Mucosa of descending colon (tissue), 3 donors: ENCODE measurements at regions not wholly inside any gene's neighbourhood (a gene's known extent, or its start where the extent isn't known, plus 50 kb on each side); places are given as distances from the start of the nearest gene placed in this dataset.

Source experiments
- ATAC-seq: fragments of 200-7000 bp; cut with Tn5 transposase; one replicate; pipeline ENCODE4 v1.9.1; 2020; ENCODE audit warnings: mild to moderate bottlenecking, moderate library complexity
- DNase-seq, 3 donors: peaks; one replicate each; pipeline ENCODE4 v3.0.0-alpha.2; 2020
- H3K36me3 ChIP-seq: fragments of 200-600 bp; one replicate; pipeline ENCODE4 v1.8.0; 2021; ENCODE audit warnings: low read depth, mild to moderate bottlenecking
- H3K4me1 ChIP-seq: fragments of 200-600 bp; one replicate; pipeline ENCODE4 v1.8.0; 2021; ENCODE audit warnings: low read depth, mild to moderate bottlenecking
- H3K4me3 ChIP-seq: fragments of 200-600 bp; one replicate; pipeline ENCODE4 v1.8.0; 2021; ENCODE audit warnings: mild to moderate bottlenecking
- H3K9me3 ChIP-seq: fragments of 200-600 bp; one replicate; pipeline ENCODE4 v1.8.0; 2021; ENCODE audit warnings: mild to moderate bottlenecking
- CTCF ChIP-seq: fragments of 200-600 bp; IDR thresholded peaks from one replicate; pipeline ENCODE4 v1.8.0; 2022; ENCODE audit warnings: antibody characterized with exemption, mild to moderate bottlenecking
- intact Hi-C, 2 donors: fragments of 100-400 bp; cut with DNase I in 1 of 2; cut with micrococcal nuclease in 1 of 2; formaldehyde crosslinking; loops; one replicate each; pipeline versions ENCODE4 v1.11.0 to v1.11.1; 2022; cut with DNase I, micrococcal nuclease
- donor health status: DM: no; HTN: no; CAD: no; lungs with moderate emphysema.
- donor health status: DM: no; HTN: no; CAD: no.
- donor health status: DM: no; HTN: yes; CAD: no.

GRCh38 chr3:98978068-98978811 is 76.7 kb upstream of the DCBLD2 start:
- no peaks in the 10 kb centered on the region for H3K9me3 ChIP-seq
- DNase-seq (no peak), ATAC-seq (no peak)
- H3K36me3 ChIP-seq = no peaks in the 10 kb centered on the region
- no peak for TF ChIP-seq CTCF
- intact Hi-C loops = no loop called here
- H3K4me1 ChIP-seq = no peaks in the 10 kb centered on the region
- H3K4me3 ChIP-seq = no peak overlapping the region

GRCh38 chr3:98977520-98977919 is 76.0 kb upstream of the DCBLD2 start:
- Histone ChIP-seq H3K9me3 (no peaks in the 10 kb centered on the region), H3K4me1 (no peaks in the 10 kb centered on the region), H3K36me3 (no peaks in the 10 kb centered on the region), H3K4me3 (no peak overlapping the region)
- intact Hi-C loops = no loop called here
- DNase-seq (no peak), ATAC-seq (no peak)
- no peak for TF ChIP-seq CTCF

GRCh38 chr3:98974442-98974841 is 72.9 kb upstream of the DCBLD2 start:
- no peak for TF ChIP-seq CTCF
- Histone ChIP-seq H3K4me3 (no peak overlapping the region), H3K9me3 (no peaks in the 10 kb centered on the region), H3K4me1 (no peaks in the 10 kb centered on the region), H3K36me3 (no peaks in the 10 kb centered on the region)
- ATAC-seq (no peak), DNase-seq (no peak)
- intact Hi-C loops = no loop called here

- H3K4me3 ChIP-seq = no peak overlapping the region
- no peak for DNase-seq
- no peak for ATAC-seq
- H3K36me3 ChIP-seq = no peaks in the 10 kb centered on the region
- H3K9me3 ChIP-seq = no peaks in the 10 kb centered on the region
- intact Hi-C loops = no loop called here
- no peaks in the 10 kb centered on the region for H3K4me1 ChIP-seq
- TF ChIP-seq CTCF = no peak
Measured at GRCh38 chr3:98972720-98973119, 71.2 kb upstream of the DCBLD2 start.

- Histone ChIP-seq H3K4me1 (no peaks in the 10 kb centered on the region), H3K9me3 (no peaks in the 10 kb centered on the region), H3K4me3 (no peak overlapping the region), H3K36me3 (no peaks in the 10 kb centered on the region)
- intact Hi-C loops = no loop called here
- DNase-seq (no peak), ATAC-seq (no peak)
- TF ChIP-seq CTCF = no peak
Measured at GRCh38 chr3:98972155-98972554, 70.7 kb upstream of the DCBLD2 start.

GRCh38 chr3:98971169-98971681 is 69.7 kb upstream of the DCBLD2 start:
- no peak for TF ChIP-seq CTCF
- H3K4me3 ChIP-seq = no peak overlapping the region
- H3K36me3 ChIP-seq = no peaks in the 10 kb centered on the region
- no peak for DNase-seq
- no peaks in the 10 kb centered on the region for H3K9me3 ChIP-seq
- ATAC-seq = no peak
- intact Hi-C loops = no loop called here
- H3K4me1 ChIP-seq = no peaks in the 10 kb centered on the region
